ENCODE measurements at regions not wholly inside any gene's neighbourhood (a gene's known extent, or its start where the extent isn't known, plus 50 kb on each side); places are given as distances from the start of the nearest gene placed in this dataset.

GRCh38 chr15:38894243-38894948 lies 329.8 kb upstream of the RASGRP1 start:
- no peak for DNase-seq

GRCh38 chr15:38895326-38896255 lies 331.0 kb upstream of the RASGRP1 start:
- no peak for DNase-seq

DNA sequence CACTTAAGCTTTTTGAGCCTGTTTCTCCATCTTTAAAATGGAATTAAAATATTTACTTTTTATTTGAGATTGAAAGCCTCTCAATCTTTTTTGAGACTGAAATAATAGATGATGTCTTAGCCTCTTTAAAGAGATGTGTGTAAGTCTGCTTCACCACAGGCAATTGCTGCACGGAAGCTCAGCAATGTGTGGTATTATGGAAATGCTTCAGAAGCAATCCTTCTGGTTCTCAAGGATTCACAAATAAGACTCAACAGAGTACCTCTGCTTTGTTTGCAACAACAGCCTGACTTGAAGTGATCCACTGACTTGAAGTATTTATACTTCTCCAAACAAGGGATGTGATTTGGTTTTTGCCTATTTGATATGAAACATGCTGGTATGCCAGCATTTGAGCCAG lies 332.0 kb upstream of the RASGRP1 start:
- no peak for DNase-seq

- DNase-seq: no peak
Measured at GRCh38 chr15:38897551-38897950, 332.9 kb upstream of the RASGRP1 start.

- no peak for DNase-seq
Measured at GRCh38 chr15:38898236-38898635, 333.6 kb upstream of the RASGRP1 start.

GRCh38 chr15:38899300-38899699 lies 334.7 kb upstream of the RASGRP1 start:
- peak; percentile 46 for DNase-seq

- DNase-seq: no peak
Measured at GRCh38 chr15:38904298-38904697, 339.7 kb upstream of the RASGRP1 start.

- no peak for DNase-seq
Measured at GRCh38 chr15:38905632-38906031, 341.0 kb upstream of the RASGRP1 start.

DNA sequence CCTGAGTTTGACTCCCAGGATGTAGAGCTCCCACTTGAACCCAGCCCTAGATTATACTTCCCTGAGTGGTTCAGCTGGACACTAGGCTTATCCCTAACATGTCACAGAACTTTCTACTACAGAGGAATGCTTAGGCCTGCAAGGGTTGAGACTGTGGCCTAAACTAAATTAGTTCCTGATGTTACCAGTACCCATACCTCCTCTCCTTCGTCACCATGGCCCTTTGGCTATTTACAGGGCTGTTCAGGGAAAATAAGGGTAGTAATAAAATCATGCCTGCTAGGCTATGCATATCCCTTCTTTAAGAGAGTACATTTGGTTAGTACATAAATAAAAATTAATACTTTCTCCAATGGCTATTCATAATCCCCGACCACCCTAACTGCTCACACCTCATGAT lies 356.4 kb upstream of the RASGRP1 start:
- DNase-seq: no peak

DNA sequence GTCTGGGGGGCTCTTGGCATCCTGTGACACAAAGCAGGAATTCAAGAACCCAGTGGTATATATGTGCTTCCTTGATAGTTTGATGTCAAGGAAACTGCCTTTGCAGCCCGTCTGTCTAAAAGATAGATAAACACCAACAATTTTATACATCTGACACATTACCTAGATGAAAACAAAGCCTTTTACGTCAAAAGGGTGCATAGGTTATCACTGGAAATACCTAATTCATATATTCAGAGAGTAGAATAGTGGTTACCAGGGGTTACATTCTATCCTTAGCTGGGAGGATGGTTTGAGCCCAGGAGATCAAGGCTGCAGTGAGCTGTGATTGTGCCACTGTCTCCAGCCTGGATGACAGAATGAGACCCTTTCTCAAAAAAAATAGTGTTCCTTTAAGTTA lies 356.9 kb upstream of the RASGRP1 start:
- DNase-seq: no peak

GRCh38 chr15:38928431-38928830 lies 363.8 kb upstream of the RASGRP1 start:
- no peak for DNase-seq

GRCh38 chr15:38930851-38931572 lies 366.4 kb upstream of the RASGRP1 start:
- no peak for DNase-seq

DNA sequence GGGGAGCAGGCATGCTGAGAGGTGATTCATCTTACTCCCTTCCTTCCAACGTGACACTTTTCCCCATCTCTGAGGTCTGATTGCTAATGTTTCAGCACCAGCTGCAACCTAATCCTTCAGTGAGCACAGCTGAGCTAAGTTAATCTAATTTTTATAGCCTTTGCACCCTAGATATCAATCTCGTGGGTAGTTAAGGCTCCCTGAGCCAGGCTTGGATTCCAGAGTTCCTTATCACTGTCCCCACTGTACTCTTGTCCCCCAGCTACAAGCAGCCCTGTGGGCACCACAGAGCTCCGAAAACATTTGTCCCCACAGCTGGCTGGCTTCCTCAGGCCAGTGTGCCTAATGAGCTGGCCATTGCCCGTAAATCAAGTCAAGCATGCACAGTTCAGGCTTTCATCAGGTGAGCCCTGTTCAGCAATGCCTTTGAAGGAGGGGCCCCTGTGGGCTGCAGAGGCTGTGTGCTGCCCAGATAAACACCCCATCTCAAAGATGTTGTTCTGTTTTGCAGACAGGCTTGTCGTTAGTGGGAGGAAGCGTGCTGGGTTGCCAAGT lies 376.9 kb upstream of the RASGRP1 start:
- peak; percentile 39 for DNase-seq

- no peak for DNase-seq
Measured at GRCh38 chr15:38944536-38944935, 379.9 kb upstream of the RASGRP1 start.

DNA sequence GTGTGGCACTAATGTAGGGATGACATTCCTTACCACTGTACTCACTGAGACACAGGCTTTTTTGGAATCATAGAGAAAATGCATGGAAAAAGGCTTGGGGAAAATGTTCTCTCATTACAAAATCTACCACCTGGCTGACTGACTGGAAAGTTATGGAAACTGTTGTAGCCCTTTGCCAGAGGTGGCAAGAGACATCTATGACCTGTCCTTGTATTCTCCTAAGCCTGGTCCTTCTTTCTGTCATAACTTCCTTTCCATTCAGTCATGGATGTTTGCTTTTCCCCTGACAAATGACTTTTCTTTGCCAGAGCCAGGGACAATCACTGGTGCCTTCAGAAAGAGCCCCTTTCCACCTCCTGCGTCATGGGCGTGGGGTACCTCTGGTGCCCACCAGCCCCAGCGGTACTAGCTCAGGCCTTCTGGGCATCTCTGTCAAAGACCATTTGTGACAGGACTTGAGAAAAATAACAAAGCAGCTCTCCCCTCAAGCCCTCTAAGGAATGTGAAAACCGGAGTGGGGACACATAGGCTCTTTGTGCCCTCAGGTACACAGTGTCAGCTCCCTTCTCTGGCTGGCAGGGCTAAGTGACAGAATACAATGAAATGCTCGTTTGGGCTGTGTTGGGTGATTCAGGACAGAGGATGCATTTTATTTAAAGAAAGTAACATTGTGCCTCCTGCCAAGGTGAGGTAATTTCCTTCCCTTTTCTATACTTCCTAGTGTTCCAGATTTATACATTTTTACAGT lies 381.1 kb upstream of the RASGRP1 start:
- DNase-seq: no peak

- no peak for DNase-seq
Measured at GRCh38 chr15:38954090-38954489, 389.5 kb upstream of the RASGRP1 start.

DNA sequence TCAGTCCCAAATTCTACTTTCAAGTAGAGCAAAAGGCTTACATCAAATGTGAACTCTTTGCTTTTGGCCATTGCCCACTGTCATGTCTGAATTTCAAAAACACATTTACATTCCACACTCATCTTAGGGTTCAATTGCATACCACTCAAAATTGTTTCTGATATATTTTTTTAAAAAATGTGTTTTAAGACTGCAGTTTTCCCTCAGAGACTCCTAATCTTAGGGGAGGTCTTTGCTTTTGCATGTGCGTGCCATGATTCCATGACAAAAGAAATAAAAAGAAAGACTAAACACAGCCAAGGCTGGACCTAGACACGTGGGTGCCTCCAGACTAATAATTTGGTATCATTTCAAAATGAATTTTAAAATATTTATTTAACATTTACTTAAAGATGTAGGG lies 396.8 kb upstream of the RASGRP1 start:
- DNase-seq: no peak

DNA sequence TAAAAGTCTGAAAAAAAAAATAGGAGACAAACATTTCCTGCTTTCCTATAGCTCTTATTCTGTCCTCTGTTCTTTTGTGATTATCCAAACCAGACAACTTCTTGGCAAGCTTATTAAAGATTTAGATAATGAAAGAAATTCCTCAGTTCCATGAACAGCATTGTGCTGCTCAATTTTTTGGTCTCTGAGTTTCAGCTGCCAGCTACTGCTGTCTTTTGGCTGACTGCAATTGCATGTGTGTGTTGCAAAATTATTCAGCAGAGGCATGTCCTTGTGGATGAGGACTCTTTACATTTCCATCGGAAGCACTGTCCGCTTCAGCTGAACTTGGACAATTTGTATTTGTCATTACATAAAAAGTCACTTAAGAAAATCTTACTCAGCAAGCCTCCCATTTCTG lies 397.3 kb upstream of the RASGRP1 start:
- peak; percentile 48 for DNase-seq

GRCh38 chr15:38972831-38973230 lies 408.2 kb upstream of the RASGRP1 start:
- DNase-seq: no peak

GRCh38 chr15:38975282-38975990 lies 410.8 kb upstream of the RASGRP1 start:
- DNase-seq: no peak

DNA sequence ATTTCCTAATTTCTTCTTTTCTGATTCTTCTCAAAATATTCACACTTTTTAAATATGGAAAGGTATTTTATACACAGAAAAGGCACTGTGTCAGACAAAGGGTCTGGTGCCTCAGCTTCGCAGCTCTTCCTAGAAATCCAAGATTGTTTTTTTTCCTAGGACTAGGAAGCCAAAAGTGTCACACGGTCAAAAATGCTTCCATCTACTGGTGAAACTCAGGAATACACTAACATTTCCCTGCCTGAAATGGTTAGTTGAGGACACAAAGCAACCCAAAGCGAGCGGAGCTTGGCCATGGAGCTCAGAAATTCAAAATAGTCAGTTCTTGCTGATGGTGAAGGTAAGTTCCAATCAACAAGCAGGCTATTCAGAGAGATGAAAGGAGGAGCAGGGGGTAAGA lies 426.5 kb upstream of the RASGRP1 start:
- DNase-seq: no peak

DNA sequence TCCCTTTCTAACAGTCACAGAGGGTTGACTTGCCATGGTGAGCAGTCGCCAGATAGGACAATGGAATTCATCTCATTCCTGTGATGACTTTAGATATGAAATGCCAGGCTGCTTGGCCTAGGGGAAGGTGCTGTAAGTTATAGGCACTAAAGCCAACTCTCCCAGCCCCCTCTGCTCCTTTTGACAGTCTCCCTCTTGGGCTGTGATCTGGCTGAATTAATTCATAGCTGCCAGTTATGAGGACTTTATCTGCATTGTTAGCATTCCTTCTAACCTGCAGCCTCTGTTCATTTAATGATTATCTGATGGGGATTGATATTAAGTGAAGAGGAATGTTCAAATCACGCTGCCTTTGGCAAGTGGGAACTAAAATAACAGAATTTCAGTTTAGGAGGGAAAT lies 427.1 kb upstream of the RASGRP1 start:
- DNase-seq: no peak
